HG02943 (cell line): ENCODE measurements at regions not wholly inside any gene's neighbourhood (a gene's known extent, or its start where the extent isn't known, plus 50 kb on each side); places are given as distances from the start of the nearest gene placed in this dataset.

Source experiments
- ATAC-seq: cut with Tn5 transposase; IDR thresholded peaks from one replicate; pipeline ENCODE4 v1.9.1; 2021; ENCODE audit warnings: mild to moderate bottlenecking, low read depth, moderate library complexity; ENCODE audit not compliant: unreplicated experiment

- no peak for ATAC-seq
Observed at GRCh38 chr6:168741942-168742782, 301.2 kb downstream of the SMOC2 start.

GRCh38 chr6:168741305-168741704 is 300.3 kb downstream of the SMOC2 start:
- no peak for ATAC-seq

GRCh38 chr6:168739381-168739780 is 298.4 kb downstream of the SMOC2 start:
- no peak for ATAC-seq

- ATAC-seq = no peak
Observed at GRCh38 chr6:168737481-168737880, 296.5 kb downstream of the SMOC2 start.

GRCh38 chr6:168737014-168737413 is 296.0 kb downstream of the SMOC2 start:
- no peak for ATAC-seq

GRCh38 chr6:168736039-168736438 is 295.1 kb downstream of the SMOC2 start:
- no peak for ATAC-seq

- no peak for ATAC-seq
Observed at GRCh38 chr6:168735268-168735949, 294.4 kb downstream of the SMOC2 start.

- no peak for ATAC-seq
Observed at GRCh38 chr6:168734523-168734922, 293.5 kb downstream of the SMOC2 start.

GRCh38 chr6:168732676-168733075 is 291.7 kb downstream of the SMOC2 start:
- ATAC-seq = no peak

GRCh38 chr6:168730931-168731716 is 290.1 kb downstream of the SMOC2 start:
- no peak for ATAC-seq

- no peak for ATAC-seq
Observed at GRCh38 chr6:168728056-168728455, 287.1 kb downstream of the SMOC2 start.

GRCh38 chr6:168726312-168726856 is 285.4 kb downstream of the SMOC2 start:
- ATAC-seq = no peak

GRCh38 chr6:168725802-168726201 is 284.8 kb downstream of the SMOC2 start:
- ATAC-seq = no peak

GRCh38 chr6:168724669-168725570 is 283.9 kb downstream of the SMOC2 start:
- no peak for ATAC-seq

GRCh38 chr6:168724033-168724432 is 283.0 kb downstream of the SMOC2 start:
- ATAC-seq = no peak

- ATAC-seq = no peak
Observed at GRCh38 chr6:168722397-168722796, 281.4 kb downstream of the SMOC2 start.

- ATAC-seq = no peak
Observed at GRCh38 chr6:168721571-168721970, 280.6 kb downstream of the SMOC2 start.

- no peak for ATAC-seq
Observed at GRCh38 chr6:168719901-168720300, 278.9 kb downstream of the SMOC2 start.

GRCh38 chr6:168718821-168719475 is 278.0 kb downstream of the SMOC2 start:
- no peak for ATAC-seq
